Spleen (tissue), 7 donors: ENCODE measurements at regions not wholly inside any gene's neighbourhood (a gene's known extent, or its start where the extent isn't known, plus 50 kb on each side); places are given as distances from the start of the nearest gene placed in this dataset.

Experiments used
- POLR2A ChIP-seq, 3 donors: fragments of 450-650 bp; IDR thresholded peaks; one replicate each; pipeline ENCODE4 v1.5.1; 2017; ENCODE audit warnings: antibody characterized with exemption in 3 of 3, mild to moderate bottlenecking in 1 of 3
- TF ChIP-seq, protein P1 (sequence below), 11 experiments: fragments of 200-600 bp in 7 of 11; fragments of 450-650 bp in 4 of 11; sonication (generic) in 4 of 11; IDR thresholded peaks in 8 of 11; conservative IDR thresholded peaks in 3 of 11; 1 replicate in 7 of 11; 2 replicates in 4 of 11; pipeline versions ENCODE4 v1.4.0 to v1.8.0; 2016 to 2021; ENCODE audit warnings: antibody characterized with exemption in 11 of 11, inconsistent platforms in 4 of 11, mild to moderate bottlenecking in 1 of 11
- donor health status: DM: no; HTN: no; CAD: no; lungs with moderate emphysema.
- donor health status: DM: no; HTN: no; CAD: no.
- donor health status: DM: no; HTN: no; CAD: no.

DNA sequence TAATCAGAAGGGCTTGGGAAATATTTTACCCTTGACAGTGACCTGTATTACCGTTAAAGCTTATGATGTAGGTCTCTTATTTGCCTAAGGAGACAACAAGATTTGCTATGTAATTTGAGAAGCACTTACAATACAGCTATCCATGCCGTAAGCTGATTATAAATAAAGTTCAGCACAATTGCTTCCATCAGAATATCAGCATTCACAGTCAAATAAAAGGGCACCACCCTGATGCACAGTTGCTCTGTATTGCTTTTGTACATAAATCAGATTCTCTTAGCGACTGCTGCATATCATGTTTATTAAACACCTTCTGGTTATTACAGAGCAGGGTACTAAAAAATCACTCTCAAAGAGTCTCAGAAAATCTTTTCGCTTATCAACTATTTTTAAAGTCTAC lies 67.3 kb upstream of the VRK1 start:
- TF ChIP-seq, protein P1, sequence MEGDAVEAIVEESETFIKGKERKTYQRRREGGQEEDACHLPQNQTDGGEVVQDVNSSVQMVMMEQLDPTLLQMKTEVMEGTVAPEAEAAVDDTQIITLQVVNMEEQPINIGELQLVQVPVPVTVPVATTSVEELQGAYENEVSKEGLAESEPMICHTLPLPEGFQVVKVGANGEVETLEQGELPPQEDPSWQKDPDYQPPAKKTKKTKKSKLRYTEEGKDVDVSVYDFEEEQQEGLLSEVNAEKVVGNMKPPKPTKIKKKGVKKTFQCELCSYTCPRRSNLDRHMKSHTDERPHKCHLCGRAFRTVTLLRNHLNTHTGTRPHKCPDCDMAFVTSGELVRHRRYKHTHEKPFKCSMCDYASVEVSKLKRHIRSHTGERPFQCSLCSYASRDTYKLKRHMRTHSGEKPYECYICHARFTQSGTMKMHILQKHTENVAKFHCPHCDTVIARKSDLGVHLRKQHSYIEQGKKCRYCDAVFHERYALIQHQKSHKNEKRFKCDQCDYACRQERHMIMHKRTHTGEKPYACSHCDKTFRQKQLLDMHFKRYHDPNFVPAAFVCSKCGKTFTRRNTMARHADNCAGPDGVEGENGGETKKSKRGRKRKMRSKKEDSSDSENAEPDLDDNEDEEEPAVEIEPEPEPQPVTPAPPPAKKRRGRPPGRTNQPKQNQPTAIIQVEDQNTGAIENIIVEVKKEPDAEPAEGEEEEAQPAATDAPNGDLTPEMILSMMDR (IDR thresholded peaks at IDR 0.05 in 8 of 11, conservative IDR thresholded peaks at IDR 0.05 in 3 of 11) = no peak
- no peak for TF ChIP-seq POLR2A (IDR thresholded peaks at IDR 0.05)
